Muscle of leg (tissue), 3 donors: ENCODE measurements at regions not wholly inside any gene's neighbourhood (a gene's known extent, or its start where the extent isn't known, plus 50 kb on each side); places are given as distances from the start of the nearest gene placed in this dataset.

ENCODE experiments used
- DNase-seq: peaks from one replicate; pipeline ENCODE4 v3.0.0; 2013
- H3K27ac ChIP-seq: one replicate; pipeline ENCODE4 v1.5.1; 2013; ENCODE audit warnings: mild to moderate bottlenecking, low read length, control low read depth
- H3K27me3 ChIP-seq: one replicate; pipeline ENCODE4 v1.6.1; 2013; ENCODE audit warnings: low read length; ENCODE audit not compliant: control insufficient read depth, insufficient read depth
- H3K36me3 ChIP-seq: one replicate; pipeline ENCODE4 v1.6.1; 2013; ENCODE audit warnings: low read length; ENCODE audit not compliant: control insufficient read depth, insufficient read depth
- H3K4me1 ChIP-seq: one replicate; pipeline ENCODE4 v1.6.1; 2013; ENCODE audit warnings: low read length; ENCODE audit not compliant: control insufficient read depth, insufficient read depth
- H3K4me3 ChIP-seq: one replicate; pipeline ENCODE4 v1.5.1; 2013; ENCODE audit warnings: low read length, control low read depth
- H3K9me3 ChIP-seq: replicated peaks from 2 replicates; pipeline ENCODE4 v1.6.1; 2013; ENCODE audit warnings: low read depth, low read length; ENCODE audit not compliant: control insufficient read depth
- WGBS: methylation state at CpG from one replicate; pipeline ENCODE4 v1.1.5; 2013; ENCODE audit warnings: missing lambda C conversion rate; ENCODE audit not compliant: insufficient coverage; 5-methylcytosine and 5-hydroxymethylcytosine counted together

DNA sequence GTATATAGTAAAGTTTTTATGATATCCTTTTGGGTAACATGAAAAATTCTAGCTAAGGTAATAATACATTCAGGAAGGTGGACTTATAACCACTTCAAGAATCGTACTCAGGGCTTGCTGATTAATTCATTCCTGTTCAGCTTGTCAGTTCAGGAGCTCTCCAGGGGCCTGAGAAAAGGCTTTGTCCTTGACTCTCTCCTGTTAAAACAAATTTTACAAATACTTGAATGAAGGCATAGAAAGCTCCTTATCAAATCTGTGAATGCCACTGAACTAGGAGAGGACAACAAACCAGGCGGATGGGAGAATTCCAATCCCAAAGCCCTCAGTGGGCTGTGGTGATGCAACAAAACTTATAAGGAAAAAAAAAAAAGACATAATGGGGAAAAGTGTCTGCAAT lies 354.5 kb upstream of the ZMIZ1 start:
- WGBS = no CpG with 5 or more reads among the region's 2 CpGs
- no peaks in the 10 kb centered on the region for H3K36me3 ChIP-seq
- DNase-seq = no peak

DNA sequence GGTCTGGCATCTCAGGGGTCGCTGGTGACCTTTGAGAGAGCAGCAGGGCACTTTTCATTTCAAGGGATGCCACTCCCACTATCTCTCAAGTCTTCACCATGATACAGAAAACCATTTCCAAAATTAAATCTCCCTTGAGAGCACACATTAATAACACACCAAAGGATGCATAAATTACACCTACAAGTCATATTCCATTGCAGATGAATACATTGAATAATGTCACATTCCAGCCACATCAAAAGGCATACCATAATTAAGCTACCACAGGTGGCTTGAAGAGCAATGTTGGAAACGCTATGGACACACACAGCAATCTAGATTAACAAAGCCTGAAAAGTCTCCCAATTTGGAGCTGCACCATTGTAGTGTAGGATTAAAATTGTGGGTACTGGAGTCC lies 353.3 kb upstream of the ZMIZ1 start:
- Histone ChIP-seq H3K36me3 (no peaks in the 10 kb centered on the region), H3K27me3 (peaks cover 6% of the 10 kb centered on the region), H3K27ac (no peak overlapping the region), H3K9me3 (no peaks in the 10 kb centered on the region), H3K4me1 (peaks cover 14% of the 10 kb centered on the region), H3K4me3 (no peak overlapping the region)
- WGBS = 80% methylated on average over 1 of the region's 2 CpGs
- DNase-seq = no peak

More for the DNA sequence above, 354.5 kb upstream of the ZMIZ1 start:
- no peak overlapping the region for H3K4me3 ChIP-seq
- H3K27me3 ChIP-seq = peaks cover 3% of the 10 kb centered on the region
- no peak overlapping the region for H3K27ac ChIP-seq
- H3K4me1 ChIP-seq = peaks cover 14% of the 10 kb centered on the region
- no peaks in the 10 kb centered on the region for H3K9me3 ChIP-seq

DNA sequence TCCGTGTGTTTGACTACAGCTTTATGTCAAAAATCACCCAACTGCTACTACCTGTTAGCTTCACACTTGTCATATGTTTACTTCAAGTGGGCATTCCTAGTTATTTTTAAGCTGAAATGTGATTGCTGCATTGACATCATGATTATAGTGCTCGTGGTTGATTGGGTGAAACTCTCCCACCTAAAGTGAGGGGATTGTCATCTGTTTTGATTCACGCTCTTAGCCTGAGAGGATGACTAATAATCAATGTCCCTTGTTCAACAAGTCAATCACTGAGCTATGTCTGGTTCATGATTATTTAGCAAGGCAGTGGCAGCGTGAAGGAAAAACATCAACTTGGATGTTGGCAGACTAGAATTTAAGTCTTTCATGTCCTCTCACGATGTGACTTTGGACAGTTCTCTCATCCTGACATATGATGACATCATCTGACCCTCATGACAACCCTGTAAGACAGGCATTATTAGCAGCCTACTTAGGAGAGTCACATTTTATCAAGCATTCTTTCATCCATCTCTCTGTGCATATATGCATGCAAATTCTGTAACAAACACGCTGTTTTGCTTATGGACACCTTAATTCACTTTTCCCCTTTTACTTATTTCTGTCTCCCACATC lies 352.6 kb upstream of the ZMIZ1 start:
- no peak for DNase-seq
- Histone ChIP-seq H3K27ac (no peak overlapping the region), H3K27me3 (peaks cover 6% of the 10 kb centered on the region), H3K36me3 (no peaks in the 10 kb centered on the region), H3K9me3 (no peaks in the 10 kb centered on the region), H3K4me1 (peaks cover 14% of the 10 kb centered on the region), H3K4me3 (no peak overlapping the region)
- WGBS = 87% methylated on average over 4 of the region's 6 CpGs

DNA sequence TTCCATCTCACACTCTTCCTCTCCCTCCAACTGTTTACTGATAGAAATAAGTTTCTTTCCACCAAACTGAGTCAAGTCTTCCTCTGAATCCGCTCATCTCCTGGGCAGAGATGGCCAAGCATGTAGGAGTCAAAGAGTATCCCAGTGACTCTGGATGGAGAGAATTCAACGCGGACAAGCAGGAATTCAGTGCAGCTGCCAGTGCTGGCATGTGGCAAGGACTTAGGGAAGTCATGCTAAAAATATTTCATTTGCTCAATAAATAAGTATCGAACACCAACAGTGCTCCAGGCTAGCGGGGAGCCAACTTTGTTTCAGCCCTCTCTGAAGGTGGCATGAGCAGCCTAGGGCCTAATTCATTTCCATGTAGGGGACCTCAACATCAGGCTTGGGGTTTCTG lies 351.6 kb upstream of the ZMIZ1 start:
- no peak overlapping the region for H3K4me3 ChIP-seq
- H3K36me3 ChIP-seq = no peaks in the 10 kb centered on the region
- no peaks in the 10 kb centered on the region for H3K9me3 ChIP-seq
- WGBS = 61% methylated on average over 2 of the region's 5 CpGs
- peaks cover 14% of the 10 kb centered on the region for H3K4me1 ChIP-seq
- H3K27ac ChIP-seq = no peak overlapping the region
- H3K27me3 ChIP-seq = peaks cover 6% of the 10 kb centered on the region
- peak; percentile 66 for DNase-seq

GRCh38 chr10:78718032-78718572 lies 350.7 kb upstream of the ZMIZ1 start:
- no peak overlapping the region for H3K27ac ChIP-seq
- 67% methylated on average over 1 of the region's 2 CpGs for WGBS
- no peak for DNase-seq

DNA sequence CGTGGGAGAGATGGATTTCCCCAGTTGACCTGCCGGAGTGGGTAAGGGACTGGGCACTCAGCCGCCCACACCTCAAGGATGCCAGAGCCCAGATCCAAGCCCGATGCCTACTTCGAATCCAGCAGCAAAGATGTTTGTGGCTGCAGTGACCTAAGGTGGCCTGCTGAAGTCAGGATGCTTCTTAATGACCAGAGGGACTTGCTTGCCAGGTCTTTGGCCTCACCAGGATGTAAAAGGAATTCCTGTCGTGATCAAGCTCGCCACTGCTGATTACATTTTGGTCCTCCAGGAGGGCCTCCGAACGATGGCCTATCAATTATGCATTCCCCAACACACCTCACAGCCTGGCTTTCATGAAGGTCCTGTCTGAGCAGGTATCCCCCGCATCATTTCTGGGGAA lies 349.5 kb upstream of the ZMIZ1 start:
- peaks cover 6% of the 10 kb centered on the region for H3K27me3 ChIP-seq
- no peaks in the 10 kb centered on the region for H3K9me3 ChIP-seq
- H3K4me3 ChIP-seq = no peak overlapping the region
- peaks cover 14% of the 10 kb centered on the region for H3K4me1 ChIP-seq
- H3K27ac ChIP-seq = no peak overlapping the region
- 85% methylated on average over 8 of the region's 10 CpGs for WGBS
- no peak for DNase-seq
- no peaks in the 10 kb centered on the region for H3K36me3 ChIP-seq

More at GRCh38 chr10:78718032-78718572, 350.7 kb upstream of the ZMIZ1 start:
- H3K9me3 ChIP-seq = no peaks in the 10 kb centered on the region
- H3K27me3 ChIP-seq = peaks cover 6% of the 10 kb centered on the region
- H3K36me3 ChIP-seq = no peaks in the 10 kb centered on the region
- no peak overlapping the region for H3K4me3 ChIP-seq
- peaks cover 14% of the 10 kb centered on the region for H3K4me1 ChIP-seq

GRCh38 chr10:78720091-78720490 lies 348.7 kb upstream of the ZMIZ1 start:
- no peaks in the 10 kb centered on the region for H3K9me3 ChIP-seq
- WGBS = 86% methylated on average over 6 of the region's 6 CpGs
- H3K4me1 ChIP-seq = peaks cover 12% of the 10 kb centered on the region
- H3K27ac ChIP-seq = no peak overlapping the region
- H3K27me3 ChIP-seq = peaks cover 11% of the 10 kb centered on the region
- H3K4me3 ChIP-seq = no peak overlapping the region
- H3K36me3 ChIP-seq = no peaks in the 10 kb centered on the region
- no peak for DNase-seq

GRCh38 chr10:78721231-78721630 lies 347.5 kb upstream of the ZMIZ1 start:
- no peak overlapping the region for H3K4me3 ChIP-seq
- peaks cover 11% of the 10 kb centered on the region for H3K27me3 ChIP-seq
- no CpG with 5 or more reads among the region's 1 CpG for WGBS
- peaks cover 11% of the 10 kb centered on the region for H3K4me1 ChIP-seq
- no peaks in the 10 kb centered on the region for H3K36me3 ChIP-seq
- no peaks in the 10 kb centered on the region for H3K9me3 ChIP-seq
- no peak for DNase-seq
- no peak overlapping the region for H3K27ac ChIP-seq

GRCh38 chr10:78724846-78725245 lies 343.9 kb upstream of the ZMIZ1 start:
- H3K27me3 ChIP-seq = peaks cover 19% of the 10 kb centered on the region
- H3K4me3 ChIP-seq = no peak overlapping the region
- H3K9me3 ChIP-seq = no peaks in the 10 kb centered on the region
- H3K36me3 ChIP-seq = no peaks in the 10 kb centered on the region
- 40% methylated on average over 1 of the region's 4 CpGs for WGBS
- H3K4me1 ChIP-seq = peaks cover 11% of the 10 kb centered on the region
- DNase-seq = no peak
- no peak overlapping the region for H3K27ac ChIP-seq

GRCh38 chr10:78726171-78726570 lies 342.6 kb upstream of the ZMIZ1 start:
- DNase-seq = no peak
- Histone ChIP-seq H3K4me1 (peaks cover 11% of the 10 kb centered on the region), H3K4me3 (no peak overlapping the region), H3K9me3 (no peaks in the 10 kb centered on the region), H3K36me3 (no peaks in the 10 kb centered on the region), H3K27me3 (peaks cover 20% of the 10 kb centered on the region), H3K27ac (no peak overlapping the region)
- no CpG with 5 or more reads among the region's 3 CpGs for WGBS

- no peak for DNase-seq
- 100% methylated on average over 2 of the region's 2 CpGs for WGBS
- Histone ChIP-seq H3K4me1 (peaks cover 11% of the 10 kb centered on the region), H3K27ac (no peak overlapping the region), H3K4me3 (no peak overlapping the region), H3K27me3 (peaks cover 24% of the 10 kb centered on the region), H3K9me3 (no peaks in the 10 kb centered on the region), H3K36me3 (no peaks in the 10 kb centered on the region)
Observed at GRCh38 chr10:78727251-78727650, 341.5 kb upstream of the ZMIZ1 start.
